ENCODE measurements at regions not wholly inside any gene's neighbourhood (a gene's known extent, or its start where the extent isn't known, plus 50 kb on each side); places are given as distances from the start of the nearest gene placed in this dataset.

- DNase-seq, result no peak
Measured at GRCh38 chr11:115872416-115872815, 368.2 kb upstream of the CADM1 start.

- DNase-seq, result no peak
Measured at GRCh38 chr11:115871161-115871760, 367.0 kb upstream of the CADM1 start.

- DNase-seq, result no peak
Measured at GRCh38 chr11:115869780-115870431, 365.7 kb upstream of the CADM1 start.

GRCh38 chr11:115869131-115869530 is 364.9 kb upstream of the CADM1 start:
- no peak for DNase-seq

GRCh38 chr11:115860246-115860645 is 356.0 kb upstream of the CADM1 start:
- no peak for DNase-seq

- no peak for DNase-seq
Measured at GRCh38 chr11:115848611-115849010, 344.4 kb upstream of the CADM1 start.

GRCh38 chr11:115848080-115848479 is 343.9 kb upstream of the CADM1 start:
- DNase-seq, result no peak

- no peak for DNase-seq
Measured at GRCh38 chr11:115845872-115846271, 341.7 kb upstream of the CADM1 start.

GRCh38 chr11:115843685-115844084 is 339.5 kb upstream of the CADM1 start:
- no peak for DNase-seq

GRCh38 chr11:115843111-115843510 is 338.9 kb upstream of the CADM1 start:
- no peak for DNase-seq

GRCh38 chr11:115820026-115820425 is 315.8 kb upstream of the CADM1 start:
- no peak for DNase-seq

GRCh38 chr11:115819014-115819413 is 314.8 kb upstream of the CADM1 start:
- no peak for DNase-seq

- no peak for DNase-seq
Measured at GRCh38 chr11:115817844-115818468, 313.7 kb upstream of the CADM1 start.

GRCh38 chr11:115808351-115808940 is 304.2 kb upstream of the CADM1 start:
- DNase-seq, result no peak

GRCh38 chr11:115806056-115806455 is 301.8 kb upstream of the CADM1 start:
- DNase-seq, result no peak

GRCh38 chr11:115803073-115803740 is 299.0 kb upstream of the CADM1 start:
- no peak for DNase-seq

- DNase-seq, result no peak
Measured at GRCh38 chr11:115802641-115803040, 298.4 kb upstream of the CADM1 start.

GRCh38 chr11:115792903-115793302 is 288.7 kb upstream of the CADM1 start:
- DNase-seq, result no peak

GRCh38 chr11:115787302-115787701 is 283.1 kb upstream of the CADM1 start:
- no peak for DNase-seq

GRCh38 chr11:115784796-115785521 is 280.7 kb upstream of the CADM1 start:
- no peak for DNase-seq

- no peak for DNase-seq
Measured at GRCh38 chr11:115780646-115781362, 276.6 kb upstream of the CADM1 start.
